ENCODE measurements at regions not wholly inside any gene's neighbourhood (a gene's known extent, or its start where the extent isn't known, plus 50 kb on each side); places are given as distances from the start of the nearest gene placed in this dataset.

- TF ChIP-seq YY1 (IDR thresholded peaks at IDR 0.05; ENCODE audit: insufficient read depth, insufficient read length) (no peak), SUZ12 (IDR thresholded peaks at IDR 0.05; ENCODE audit: extremely low read depth, insufficient read depth, insufficient read length) (no peak), ZNF274 (IDR thresholded peaks at IDR 0.05; ENCODE audit: low read depth, low read length) (no peak)
These were observed 139.6 kb downstream of the INSIG2 start for GRCh38 chr2:118227698-118228508.

All from NT2/D1 (cell line).